Lower leg skin (tissue), 4 donors: ENCODE measurements at regions not wholly inside any gene's neighbourhood (a gene's known extent, or its start where the extent isn't known, plus 50 kb on each side); places are given as distances from the start of the nearest gene placed in this dataset.

Experiments used
- DNase-seq, 2 donors: peaks; one replicate each; pipeline ENCODE4 v3.0.0-alpha.2; 2019; ENCODE audit warnings: low spot score in 2 of 2
- H3K4me3 ChIP-seq: fragments of 200-600 bp; sonication (generic); 2 replicates; pipeline ENCODE4 v1.5.1; 2017; ENCODE audit warnings: mild to moderate bottlenecking, low read depth; ENCODE audit not compliant: poor library complexity, severe bottlenecking
- POLR2A ChIP-seq, 2 donors: fragments of 450-650 bp; IDR thresholded peaks; one replicate each; pipeline ENCODE4 v1.6.1; 2016 to 2017; ENCODE audit warnings: antibody characterized with exemption in 2 of 2, mild to moderate bottlenecking in 1 of 2, moderate library complexity in 1 of 2
- WGBS, 2 donors: methylation state at CpG; one replicate each; pipeline ENCODE4 v1.1.5; 2018; 5-methylcytosine and 5-hydroxymethylcytosine counted together
- intact Hi-C: fragments of 100-400 bp; cut with DNase I; formaldehyde crosslinking; loops from one replicate; pipeline ENCODE4 v1.15.0; 2023; ENCODE audit warnings: low total_unique reads
- TF ChIP-seq, protein P1 (sequence below), 3 donors: fragments of 450-650 bp; IDR thresholded peaks; one replicate each; pipeline ENCODE4 v1.5.1; 2016; ENCODE audit warnings: antibody characterized with exemption in 3 of 3, mild to moderate bottlenecking in 3 of 3, moderate library complexity in 2 of 3

DNA sequence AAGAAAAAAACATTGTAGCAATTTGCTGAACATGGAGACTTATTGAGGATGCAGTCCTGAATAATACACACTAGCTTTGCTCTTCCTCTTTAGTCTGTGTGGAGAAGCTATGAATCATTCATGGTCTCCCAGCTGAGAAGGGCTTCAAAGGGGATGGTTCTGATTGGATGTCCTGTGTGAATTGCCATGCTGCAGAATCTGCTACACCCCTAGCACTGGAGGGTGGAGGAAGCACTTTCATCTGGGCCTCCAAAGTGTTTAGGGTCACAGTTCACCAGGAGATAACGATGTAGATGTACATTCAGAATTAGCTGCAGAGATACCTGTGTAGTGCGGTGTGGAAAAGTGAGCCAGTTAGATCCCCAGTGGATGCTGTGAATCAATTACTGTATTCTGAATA lies 321.1 kb upstream of the EDNRB start:
- no peak for TF ChIP-seq POLR2A (IDR thresholded peaks at IDR 0.05)
- TF ChIP-seq, protein P1, sequence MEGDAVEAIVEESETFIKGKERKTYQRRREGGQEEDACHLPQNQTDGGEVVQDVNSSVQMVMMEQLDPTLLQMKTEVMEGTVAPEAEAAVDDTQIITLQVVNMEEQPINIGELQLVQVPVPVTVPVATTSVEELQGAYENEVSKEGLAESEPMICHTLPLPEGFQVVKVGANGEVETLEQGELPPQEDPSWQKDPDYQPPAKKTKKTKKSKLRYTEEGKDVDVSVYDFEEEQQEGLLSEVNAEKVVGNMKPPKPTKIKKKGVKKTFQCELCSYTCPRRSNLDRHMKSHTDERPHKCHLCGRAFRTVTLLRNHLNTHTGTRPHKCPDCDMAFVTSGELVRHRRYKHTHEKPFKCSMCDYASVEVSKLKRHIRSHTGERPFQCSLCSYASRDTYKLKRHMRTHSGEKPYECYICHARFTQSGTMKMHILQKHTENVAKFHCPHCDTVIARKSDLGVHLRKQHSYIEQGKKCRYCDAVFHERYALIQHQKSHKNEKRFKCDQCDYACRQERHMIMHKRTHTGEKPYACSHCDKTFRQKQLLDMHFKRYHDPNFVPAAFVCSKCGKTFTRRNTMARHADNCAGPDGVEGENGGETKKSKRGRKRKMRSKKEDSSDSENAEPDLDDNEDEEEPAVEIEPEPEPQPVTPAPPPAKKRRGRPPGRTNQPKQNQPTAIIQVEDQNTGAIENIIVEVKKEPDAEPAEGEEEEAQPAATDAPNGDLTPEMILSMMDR (IDR thresholded peaks at IDR 0.05) = no peak
- H3K4me3 ChIP-seq = no peak overlapping the region
- WGBS, 2 donors = 57 to 61% methylated on average over 2 of the region's 2 CpGs
- DNase-seq = no peak
- intact Hi-C loops = loop anchor here (5.0 kb wide), 1 partner anchor 863 kb away; no protein-coding TSS in a partner anchor

DNA sequence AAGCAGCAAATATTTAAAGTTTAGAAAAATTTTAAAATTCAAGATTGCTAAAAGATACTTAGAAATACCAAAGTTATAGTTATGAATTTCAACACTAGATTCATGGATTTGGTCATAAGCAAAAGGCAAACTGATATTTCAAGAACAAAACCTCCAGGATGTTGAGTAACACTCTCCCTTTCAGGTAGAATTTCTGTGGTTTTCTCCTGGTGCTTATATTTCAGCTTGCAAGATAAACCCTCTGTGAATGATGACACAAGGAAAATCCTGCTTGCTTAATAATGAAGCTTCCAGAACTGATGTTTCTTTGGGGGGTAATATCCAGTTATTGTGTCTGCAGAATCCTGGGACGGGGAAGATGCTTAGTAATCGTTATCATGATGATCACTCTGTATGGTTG lies 320.3 kb upstream of the EDNRB start:
- 66% methylated on average over 2 of the region's 2 CpGs for WGBS, 2 donors
- H3K4me3 ChIP-seq = no peak overlapping the region
- TF ChIP-seq POLR2A (IDR thresholded peaks at IDR 0.05) = no peak
- TF ChIP-seq, protein P1 (IDR thresholded peaks at IDR 0.05) = no peak
- intact Hi-C loops = no loop called here
- no peak for DNase-seq

DNA sequence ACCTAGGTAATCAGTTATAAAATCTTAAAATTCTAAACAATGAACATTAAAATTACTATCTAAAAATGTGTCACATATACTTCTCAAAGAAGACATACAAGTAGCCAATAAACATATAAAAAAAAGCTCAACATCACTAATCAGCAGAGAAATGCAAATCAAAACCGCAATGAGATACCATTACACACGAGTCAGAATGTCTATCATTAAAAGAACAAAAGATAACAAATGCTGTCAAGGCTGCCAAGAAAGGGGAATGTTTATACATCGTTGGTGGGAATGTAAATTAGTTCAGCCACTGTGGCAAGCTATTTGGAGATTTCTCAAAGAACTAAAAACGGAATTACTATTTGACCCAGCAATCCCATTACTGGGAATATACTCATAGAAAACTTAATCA lies 310.3 kb upstream of the EDNRB start:
- no peak overlapping the region for H3K4me3 ChIP-seq
- intact Hi-C loops = no loop called here
- DNase-seq = no peak
- WGBS, 2 donors = 70 to 73% methylated on average over 4 of the region's 4 CpGs
- TF ChIP-seq POLR2A (IDR thresholded peaks at IDR 0.05) = no peak
- TF ChIP-seq, protein P1 (IDR thresholded peaks at IDR 0.05) = no peak

DNA sequence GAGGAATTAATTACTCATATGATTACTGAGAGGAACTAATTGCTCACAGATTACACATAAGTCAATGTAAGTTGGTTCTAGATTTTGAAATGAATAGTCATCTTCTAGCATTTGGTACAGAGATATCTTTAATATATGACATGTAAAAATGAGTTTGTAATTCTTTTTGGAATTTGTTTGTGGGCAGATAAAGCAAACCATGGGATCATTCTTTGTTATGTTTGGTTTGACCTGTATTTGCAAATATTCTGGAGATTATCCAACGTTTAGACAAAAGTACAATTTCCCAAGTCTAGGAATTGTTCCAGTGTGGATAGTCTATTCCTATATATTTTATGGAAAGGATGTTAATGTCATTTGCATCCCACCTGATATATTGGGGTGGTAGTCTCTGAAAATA lies 309.6 kb upstream of the EDNRB start:
- intact Hi-C loops = no loop called here
- WGBS, 2 donors = 71 to 83% methylated on average over 1 of the region's 1 CpG

DNA sequence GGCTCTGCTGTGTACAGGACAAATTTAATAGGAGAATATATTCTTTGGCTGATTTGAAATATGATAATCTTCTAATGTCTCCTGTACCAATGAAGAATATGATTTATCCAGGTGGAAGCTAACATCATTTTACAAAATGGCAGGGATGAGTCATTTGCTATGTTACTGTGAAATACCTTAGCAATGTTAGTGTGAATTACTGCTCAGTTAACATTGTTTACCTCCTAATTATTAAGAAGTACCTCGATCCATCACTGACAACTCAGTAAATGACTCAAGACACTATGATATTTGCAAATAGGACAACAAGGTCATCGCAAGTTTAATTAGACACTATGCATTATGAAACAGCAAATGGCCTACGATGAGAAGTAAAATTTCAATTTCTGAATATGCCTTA lies 309.1 kb upstream of the EDNRB start:
- DNase-seq = no peak
- TF ChIP-seq, protein P1 (IDR thresholded peaks at IDR 0.05) = no peak
- TF ChIP-seq POLR2A (IDR thresholded peaks at IDR 0.05) = no peak
- intact Hi-C loops = no loop called here
- 81 to 83% methylated on average over 3 of the region's 3 CpGs for WGBS, 2 donors
- no peak overlapping the region for H3K4me3 ChIP-seq

More for the DNA sequence above, 309.6 kb upstream of the EDNRB start:
- TF ChIP-seq POLR2A (IDR thresholded peaks at IDR 0.05) = no peak
- TF ChIP-seq, protein P1 (IDR thresholded peaks at IDR 0.05) = no peak
- DNase-seq = no peak
- no peak overlapping the region for H3K4me3 ChIP-seq

DNA sequence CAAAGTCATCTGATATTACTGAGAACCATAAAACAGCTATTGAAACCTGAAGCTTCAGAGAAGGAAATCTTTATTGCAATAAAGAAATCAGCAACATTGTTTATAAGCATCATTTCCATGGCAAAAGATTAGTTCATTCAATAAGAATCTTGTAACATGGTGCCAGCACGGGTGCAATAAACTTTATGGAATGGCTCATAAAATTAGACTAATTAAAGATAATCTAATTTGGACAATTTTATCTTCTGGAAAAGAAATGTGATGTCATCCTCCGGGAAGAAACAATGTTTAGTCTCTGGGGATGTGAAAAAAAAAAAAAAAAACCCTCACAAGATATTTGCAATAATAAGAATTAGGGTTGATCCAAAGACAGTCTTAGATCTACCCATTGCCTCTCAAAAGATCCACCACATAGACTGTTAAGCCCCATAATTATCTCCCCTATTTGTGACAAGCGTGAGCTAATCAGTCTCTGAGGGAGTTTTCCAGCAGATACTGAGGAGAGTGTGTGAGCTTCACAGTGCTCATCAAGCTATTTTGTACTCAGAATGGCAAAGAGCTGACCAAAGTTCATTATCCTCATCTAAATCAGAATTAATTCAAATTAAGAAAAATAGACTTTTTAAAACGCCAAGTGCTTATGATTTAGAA lies 297.0 kb upstream of the EDNRB start:
- intact Hi-C loops = no loop called here
- WGBS, 2 donors = 66 to 69% methylated on average over 4 of the region's 4 CpGs
- DNase-seq = no peak
- H3K4me3 ChIP-seq = no peak overlapping the region
- no peak for TF ChIP-seq POLR2A (IDR thresholded peaks at IDR 0.05)
- TF ChIP-seq, protein P1 (IDR thresholded peaks at IDR 0.05) = no peak
